Calu3 (cell line): ENCODE measurements at regions not wholly inside any gene's neighbourhood (a gene's known extent, or its start where the extent isn't known, plus 50 kb on each side); places are given as distances from the start of the nearest gene placed in this dataset.

ENCODE experiments used
- BruUV-seq: library from RNA; stranded (reverse); fragments of 400-500 nt; replicated peaks from 2 replicates; lab custom pipeline; 2021; lab: Mats Ljungman, UMichigan
- CTCF ChIA-PET: fragments of 300-600 bp; sonication (Branson Sonifier 250); formaldehyde crosslinking; loops from one replicate; lab custom pipeline; 2022; ENCODE audit warnings: antibody characterized with exemption; lab: Charles Lee
- DNase-seq: peaks from one replicate; pipeline ENCODE4 v3.0.0; 2022
- H3K27ac Mint-ChIP-seq: one replicate; pipeline ENCODE4 v1.8.0; 2022; ENCODE audit warnings: mixed read lengths; ENCODE audit not compliant: unreplicated experiment
- H3K27me3 Mint-ChIP-seq: one replicate; pipeline ENCODE4 v1.8.0; 2022; ENCODE audit warnings: mixed read lengths; ENCODE audit not compliant: unreplicated experiment
- H3K36me3 Mint-ChIP-seq: one replicate; pipeline ENCODE4 v1.8.0; 2022; ENCODE audit warnings: mild to moderate bottlenecking, moderate library complexity, mixed read lengths; ENCODE audit not compliant: insufficient read depth, unreplicated experiment
- H3K4me1 Mint-ChIP-seq: one replicate; pipeline ENCODE4 v1.8.0; 2022; ENCODE audit warnings: mild to moderate bottlenecking, low read depth, mixed read lengths; ENCODE audit not compliant: unreplicated experiment
- H3K4me3 Mint-ChIP-seq: one replicate; pipeline ENCODE4 v1.8.0; 2022; ENCODE audit warnings: mild to moderate bottlenecking, low read depth, moderate library complexity, mixed read lengths; ENCODE audit not compliant: unreplicated experiment
- H3K9me3 Mint-ChIP-seq: one replicate; pipeline ENCODE4 v1.8.0; 2022; ENCODE audit warnings: low read depth, mixed read lengths; ENCODE audit not compliant: unreplicated experiment
- CTCF ChIP-seq: fragments of 200-600 bp; IDR thresholded peaks from one replicate; pipeline ENCODE4 v1.8.0; 2022; ENCODE audit warnings: antibody characterized with exemption; ENCODE audit not compliant: unreplicated experiment
- intact Hi-C: fragments of 100-400 bp; cut with micrococcal nuclease; formaldehyde crosslinking; loops from one replicate; pipeline ENCODE4 v1.10.0; 2022; ENCODE audit not compliant: unreplicated experiment

DNA sequence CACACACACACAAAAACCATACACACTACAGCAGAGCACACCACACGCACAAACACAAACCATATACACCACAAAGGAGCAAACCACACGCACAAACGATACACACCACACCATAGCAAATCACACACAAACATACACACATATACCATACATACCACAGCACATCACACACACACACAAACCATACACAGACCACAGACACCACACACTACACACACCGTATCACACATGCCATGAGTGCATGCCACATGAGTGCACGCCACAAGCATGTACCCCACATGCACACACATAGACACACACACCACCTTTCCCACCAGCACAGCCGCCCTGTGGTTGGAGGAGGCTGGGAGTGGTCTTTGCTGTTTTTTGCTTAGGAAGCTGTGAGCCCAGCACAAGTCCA is 517.1 kb upstream of the MYT1L start:
- Mint-ChIP-seq H3K4me3 (no peak overlapping the region), H3K27ac (no peak overlapping the region), H3K9me3 (peaks cover 4% of the 10 kb centered on the region), H3K36me3 (no peaks in the 10 kb centered on the region), H3K4me1 (no peaks in the 10 kb centered on the region), H3K27me3 (no peaks in the 10 kb centered on the region)
- intact Hi-C loops, result no loop called here
- CTCF ChIA-PET, result no interaction called here
- BruUV-seq, result no TSS peak
- TF ChIP-seq CTCF, result no peak
- no peak for DNase-seq

GRCh38 chr2:2847209-2847676 is 516.2 kb upstream of the MYT1L start:
- no peaks in the 10 kb centered on the region for H3K4me1 Mint-ChIP-seq
- BruUV-seq, result no TSS peak

GRCh38 chr2:2846332-2847208 is 515.5 kb upstream of the MYT1L start:
- no peak for TF ChIP-seq CTCF
- H3K36me3 Mint-ChIP-seq, result no peaks in the 10 kb centered on the region
- H3K4me1 Mint-ChIP-seq, result no peaks in the 10 kb centered on the region
- intact Hi-C loops, result no loop called here
- no peak overlapping the region for H3K27ac Mint-ChIP-seq
- H3K27me3 Mint-ChIP-seq, result no peaks in the 10 kb centered on the region
- no peak for DNase-seq
- H3K4me3 Mint-ChIP-seq, result no peak overlapping the region
- no TSS peak for BruUV-seq
- CTCF ChIA-PET, result no interaction called here
- peaks cover 8% of the 10 kb centered on the region for H3K9me3 Mint-ChIP-seq

More at GRCh38 chr2:2847209-2847676, 516.2 kb upstream of the MYT1L start:
- H3K9me3 Mint-ChIP-seq, result peaks cover 4% of the 10 kb centered on the region
- no peak for TF ChIP-seq CTCF
- intact Hi-C loops, result no loop called here
- no peak overlapping the region for H3K27ac Mint-ChIP-seq
- CTCF ChIA-PET, result no interaction called here
- no peak overlapping the region for H3K4me3 Mint-ChIP-seq
- H3K36me3 Mint-ChIP-seq, result no peaks in the 10 kb centered on the region
- no peaks in the 10 kb centered on the region for H3K27me3 Mint-ChIP-seq
- DNase-seq, result no peak

GRCh38 chr2:2845806-2846315 is 514.8 kb upstream of the MYT1L start:
- Mint-ChIP-seq H3K27ac (no peak overlapping the region), H3K36me3 (no peaks in the 10 kb centered on the region), H3K4me1 (no peaks in the 10 kb centered on the region), H3K27me3 (no peaks in the 10 kb centered on the region), H3K9me3 (peaks cover 8% of the 10 kb centered on the region), H3K4me3 (no peak overlapping the region)
- BruUV-seq, result no TSS peak
- no peak for TF ChIP-seq CTCF
- CTCF ChIA-PET, result no interaction called here
- intact Hi-C loops, result no loop called here
- DNase-seq, result no peak
